ENCODE measurements at regions not wholly inside any gene's neighbourhood (a gene's known extent, or its start where the extent isn't known, plus 50 kb on each side); places are given as distances from the start of the nearest gene placed in this dataset.

DNA sequence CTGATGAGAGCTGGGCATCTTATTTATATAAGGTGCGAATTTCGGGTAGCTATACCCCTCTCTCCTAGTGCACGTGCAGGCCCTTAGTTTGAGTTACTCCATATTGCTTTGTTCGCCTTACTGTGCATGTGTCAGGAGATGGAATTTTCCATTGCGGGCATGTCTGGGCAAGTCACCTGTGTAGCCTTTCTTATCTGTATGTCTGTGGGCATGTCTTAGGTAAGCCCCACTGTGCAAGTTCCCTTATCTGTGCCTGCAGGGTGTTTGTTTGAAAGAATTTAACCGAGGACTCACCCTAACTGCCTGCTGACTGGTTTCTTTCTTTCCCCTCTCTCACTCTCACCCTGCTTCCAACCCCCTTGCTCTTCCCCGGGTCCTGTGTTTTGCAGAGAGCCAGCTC lies 140.7 kb upstream of the RANBP3L start:
- Histone ChIP-seq H3K27ac (no peak overlapping the region; a peak in 2 of 22 replicates), H4K20me1 (no peaks in the 10 kb centered on the region), H3K9ac (no peak overlapping the region), H3K36me3 (no peaks in the 10 kb centered on the region), H3K4me2 (peak overlapping the region in 3 of 11 experiments; percentile 31 to 77 (median 34); a peak in 2 of 22 replicates), H3K4me1 (peaks cover 0 to 38% (median 9%) of the 10 kb centered on the region in 10 experiments; a peak in 10 of 20 replicates), H3K9me3 (replicated peaks in 1 of 11) (peaks cover 0 to 15% (median 2%) of the 10 kb centered on the region in 11 experiments; a peak in 6 of 22 replicates), H3K27me3 (no peaks in the 10 kb centered on the region), H3K4me3 (no peak overlapping the region)
- no peak for TF ChIP-seq Cebpa-rat (IDR thresholded peaks at IDR 0.05)

GRCh38 chr5:36442796-36443195 lies 141.1 kb upstream of the RANBP3L start:
- H3K36me3 ChIP-seq: no peaks in the 10 kb centered on the region
- TF ChIP-seq Cebpa-rat (IDR thresholded peaks at IDR 0.05): no peak
- peaks cover 0 to 38% (median 9%) of the 10 kb centered on the region in 10 experiments; a peak in 10 of 20 replicates for H3K4me1 ChIP-seq
- H3K27me3 ChIP-seq: no peaks in the 10 kb centered on the region
- no peak overlapping the region for H3K4me3 ChIP-seq
- H4K20me1 ChIP-seq: no peaks in the 10 kb centered on the region
- H3K27ac ChIP-seq: no peak overlapping the region; a peak in 1 of 22 replicates
- H3K4me2 ChIP-seq: peak overlapping the region in 3 of 11 experiments; percentile 34 to 83 (median 77); a peak in 3 of 22 replicates
- no peak overlapping the region for H3K9ac ChIP-seq
- H3K9me3 ChIP-seq (replicated peaks in 1 of 11): peaks cover 0 to 15% (median 0%) of the 10 kb centered on the region in 11 experiments; a peak in 5 of 22 replicates

DNA sequence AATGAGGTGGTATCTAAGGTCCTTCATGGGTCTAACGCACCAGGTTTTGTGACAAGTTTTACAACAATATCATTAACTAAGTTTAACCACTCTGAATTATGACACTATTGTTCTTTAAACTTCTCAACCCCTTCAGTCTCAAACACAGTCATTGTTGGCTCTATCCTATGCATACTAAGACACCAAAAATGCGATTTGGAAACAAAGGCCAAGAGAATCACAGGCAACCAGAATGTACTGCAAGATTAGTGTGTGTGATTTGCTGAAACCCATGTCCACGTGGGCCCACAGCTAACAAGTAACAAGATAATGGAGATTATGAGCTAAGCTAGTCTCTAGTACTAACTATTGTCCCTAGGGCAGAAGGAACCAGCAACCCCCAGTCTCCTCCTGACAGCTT lies 142.2 kb upstream of the RANBP3L start:
- no peaks in the 10 kb centered on the region for H3K36me3 ChIP-seq
- no peaks in the 10 kb centered on the region for H3K27me3 ChIP-seq
- H4K20me1 ChIP-seq: no peaks in the 10 kb centered on the region
- H3K9ac ChIP-seq: no peak overlapping the region
- H3K4me1 ChIP-seq: peaks cover 0 to 38% (median 9%) of the 10 kb centered on the region in 10 experiments; a peak in 10 of 20 replicates
- H3K9me3 ChIP-seq (replicated peaks in 1 of 11): peaks cover 0 to 15% (median 0%) of the 10 kb centered on the region in 11 experiments; a peak in 4 of 22 replicates
- TF ChIP-seq Cebpa-rat (IDR thresholded peaks at IDR 0.05): no peak
- peak overlapping the region in 5 of 11 experiments; percentile 54 to 83 (median 68); a peak in 9 of 22 replicates for H3K4me2 ChIP-seq
- no peak overlapping the region for H3K4me3 ChIP-seq
- H3K27ac ChIP-seq: no peak overlapping the region

- Histone ChIP-seq H3K4me1 (peaks cover 0 to 38% (median 9%) of the 10 kb centered on the region in 10 experiments; a peak in 10 of 20 replicates), H3K4me2 (peak overlapping the region in 5 of 11 experiments; percentile 54 to 83 (median 68); a peak in 10 of 22 replicates), H4K20me1 (no peaks in the 10 kb centered on the region), H3K27ac (no peak overlapping the region), H3K9me3 (replicated peaks in 1 of 11) (peaks cover 0 to 15% (median 0%) of the 10 kb centered on the region in 11 experiments; a peak in 4 of 22 replicates), H3K4me3 (no peak overlapping the region), H3K36me3 (no peaks in the 10 kb centered on the region), H3K9ac (no peak overlapping the region), H3K27me3 (no peaks in the 10 kb centered on the region)
- TF ChIP-seq Cebpa-rat (IDR thresholded peaks at IDR 0.05): no peak
These were observed 143.1 kb upstream of the RANBP3L start for GRCh38 chr5:36444582-36445418.

DNA sequence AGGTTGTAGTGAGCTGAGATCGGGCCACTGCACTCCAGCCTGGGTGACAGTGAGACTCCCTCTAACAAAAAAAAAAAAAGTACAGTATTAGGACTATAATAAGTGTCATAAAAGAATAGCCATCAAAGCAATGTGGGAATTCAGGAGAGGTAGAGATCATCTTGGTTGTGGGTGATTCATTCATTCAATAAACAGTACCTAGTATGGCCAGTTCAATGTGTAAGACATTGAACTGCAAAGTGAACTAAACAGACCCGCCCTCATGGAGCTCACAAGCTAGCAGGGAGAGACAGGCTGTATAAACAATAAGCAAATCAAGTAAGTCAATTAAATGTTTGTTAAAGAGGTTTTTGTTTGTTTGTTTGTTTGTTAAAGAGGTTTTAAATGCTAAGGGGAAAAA lies 146.1 kb upstream of the RANBP3L start:
- H3K4me1 ChIP-seq: peaks cover 0 to 31% (median 6%) of the 10 kb centered on the region in 10 experiments; a peak in 10 of 20 replicates
- H3K9me3 ChIP-seq (replicated peaks in 1 of 11): peaks cover 0 to 7% (median 0%) of the 10 kb centered on the region in 11 experiments; a peak in 4 of 22 replicates
- no peak overlapping the region for H3K27ac ChIP-seq
- H3K27me3 ChIP-seq: no peaks in the 10 kb centered on the region
- H3K4me3 ChIP-seq: no peak overlapping the region
- H3K36me3 ChIP-seq: no peaks in the 10 kb centered on the region
- H3K4me2 ChIP-seq: no peak overlapping the region
- no peak for TF ChIP-seq Cebpa-rat (IDR thresholded peaks at IDR 0.05)
- no peaks in the 10 kb centered on the region for H4K20me1 ChIP-seq
- no peak overlapping the region for H3K9ac ChIP-seq

GRCh38 chr5:36450229-36451014 lies 148.7 kb upstream of the RANBP3L start:
- H3K27ac ChIP-seq: no peak overlapping the region
- no peak for TF ChIP-seq Cebpa-rat (IDR thresholded peaks at IDR 0.05)

GRCh38 chr5:36452424-36453006 lies 150.8 kb upstream of the RANBP3L start:
- Histone ChIP-seq H3K9me3 (replicated peaks in 1 of 11) (peaks cover 0 to 2% (median 0%) of the 10 kb centered on the region in 11 experiments; a peak in 1 of 22 replicates), H3K9ac (no peak overlapping the region), H3K4me3 (no peak overlapping the region), H3K36me3 (no peaks in the 10 kb centered on the region), H3K4me2 (no peak overlapping the region), H3K4me1 (no peaks in the 10 kb centered on the region), H3K27ac (no peak overlapping the region), H3K27me3 (no peaks in the 10 kb centered on the region), H4K20me1 (no peaks in the 10 kb centered on the region)
- no peak for TF ChIP-seq Cebpa-rat (IDR thresholded peaks at IDR 0.05)

More at GRCh38 chr5:36450229-36451014, 148.7 kb upstream of the RANBP3L start:
- Histone ChIP-seq H4K20me1 (no peaks in the 10 kb centered on the region), H3K9me3 (replicated peaks in 1 of 11) (no peaks in the 10 kb centered on the region), H3K27me3 (no peaks in the 10 kb centered on the region), H3K4me2 (no peak overlapping the region), H3K4me1 (peaks cover 0 to 5% (median 0%) of the 10 kb centered on the region in 10 experiments; a peak in 5 of 20 replicates), H3K9ac (no peak overlapping the region), H3K4me3 (no peak overlapping the region), H3K36me3 (no peaks in the 10 kb centered on the region)

DNA sequence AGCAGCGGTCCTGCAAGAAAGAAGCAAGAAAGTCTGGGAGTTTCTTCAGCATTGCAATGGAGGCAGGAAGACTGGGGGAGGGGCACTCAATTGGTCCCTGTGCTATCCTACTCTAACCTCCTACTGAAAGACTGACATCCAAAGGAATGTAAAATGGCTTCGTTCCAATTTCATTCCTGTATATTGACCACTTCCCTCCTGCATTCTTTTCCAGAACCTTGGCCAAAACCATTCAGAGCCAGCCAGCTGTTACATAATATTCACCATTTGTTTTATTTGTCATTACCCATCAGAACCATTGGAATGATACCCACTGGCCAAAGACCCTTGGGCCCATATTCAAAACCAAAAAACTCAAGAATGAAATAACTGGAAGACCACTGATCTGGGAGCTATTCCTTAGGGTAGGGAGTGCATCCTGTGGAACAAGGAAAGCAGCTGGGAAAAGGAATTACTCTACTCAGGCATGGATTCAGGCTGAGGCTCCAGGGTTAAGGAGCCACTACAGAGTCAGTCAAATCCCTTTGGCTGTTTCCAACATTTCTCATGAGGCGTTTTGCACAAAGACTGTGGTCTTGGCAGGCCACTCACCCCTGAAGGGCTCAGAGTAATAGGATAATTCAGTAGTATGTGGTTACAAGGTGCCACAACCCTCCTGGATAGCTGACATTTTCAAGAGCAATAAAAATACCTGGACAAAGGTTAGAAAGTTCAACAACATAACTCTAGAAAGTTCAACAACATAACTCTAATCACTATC lies 148.7 kb upstream of the SLC1A3 start:
- no peak overlapping the region for H3K4me3 ChIP-seq
- no peak overlapping the region for H3K9ac ChIP-seq
- no peak overlapping the region for H3K27ac ChIP-seq
- TF ChIP-seq Cebpa-rat (IDR thresholded peaks at IDR 0.05): no peak
- H3K9me3 ChIP-seq (replicated peaks in 1 of 11): peaks cover 0 to 6% (median 0%) of the 10 kb centered on the region in 11 experiments; a peak in 3 of 22 replicates
- H3K27me3 ChIP-seq: no peaks in the 10 kb centered on the region
- no peaks in the 10 kb centered on the region for H4K20me1 ChIP-seq
- H3K36me3 ChIP-seq: no peaks in the 10 kb centered on the region
- H3K4me2 ChIP-seq: no peak overlapping the region
- H3K4me1 ChIP-seq: peaks cover 7 to 13% (median 10%) of the 10 kb centered on the region in 10 experiments; a peak in 18 of 20 replicates
